ENCODE measurements at regions not wholly inside any gene's neighbourhood (a gene's known extent, or its start where the extent isn't known, plus 50 kb on each side); places are given as distances from the start of the nearest gene placed in this dataset.
"Not testable (repeated sequence)": the region's sequence is repeated elsewhere in the genome, so short reads cannot be mapped to it uniquely, and the experiment has no call there.

GRCh38 chr9:135357863-135358551 is 121.6 kb upstream of the PPP1R26 start:
- TF ChIP-seq, protein P1, sequence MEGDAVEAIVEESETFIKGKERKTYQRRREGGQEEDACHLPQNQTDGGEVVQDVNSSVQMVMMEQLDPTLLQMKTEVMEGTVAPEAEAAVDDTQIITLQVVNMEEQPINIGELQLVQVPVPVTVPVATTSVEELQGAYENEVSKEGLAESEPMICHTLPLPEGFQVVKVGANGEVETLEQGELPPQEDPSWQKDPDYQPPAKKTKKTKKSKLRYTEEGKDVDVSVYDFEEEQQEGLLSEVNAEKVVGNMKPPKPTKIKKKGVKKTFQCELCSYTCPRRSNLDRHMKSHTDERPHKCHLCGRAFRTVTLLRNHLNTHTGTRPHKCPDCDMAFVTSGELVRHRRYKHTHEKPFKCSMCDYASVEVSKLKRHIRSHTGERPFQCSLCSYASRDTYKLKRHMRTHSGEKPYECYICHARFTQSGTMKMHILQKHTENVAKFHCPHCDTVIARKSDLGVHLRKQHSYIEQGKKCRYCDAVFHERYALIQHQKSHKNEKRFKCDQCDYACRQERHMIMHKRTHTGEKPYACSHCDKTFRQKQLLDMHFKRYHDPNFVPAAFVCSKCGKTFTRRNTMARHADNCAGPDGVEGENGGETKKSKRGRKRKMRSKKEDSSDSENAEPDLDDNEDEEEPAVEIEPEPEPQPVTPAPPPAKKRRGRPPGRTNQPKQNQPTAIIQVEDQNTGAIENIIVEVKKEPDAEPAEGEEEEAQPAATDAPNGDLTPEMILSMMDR (IDR thresholded peaks at IDR 0.05 in 4 of 5, conservative IDR thresholded peaks at IDR 0.05 in 1 of 5) = no peak
- TF ChIP-seq POLR2A (IDR thresholded peaks at IDR 0.05) = no peak
- DNase-seq = no peak
- H3K9me3 ChIP-seq = no peaks in the 10 kb centered on the region
- no peak for ATAC-seq
- no peaks in the 10 kb centered on the region for H3K4me1 ChIP-seq
- intact Hi-C loops (cut with DNase I; ENCODE audit: low total_unique reads) (no loop called here), in situ Hi-C loops (cut with MboI; ENCODE audit: low sequenced_read_pairs in 4 of 4) (no loop called here)
- no peak overlapping the region for H3K27ac ChIP-seq
- no peak overlapping the region for H3K4me3 ChIP-seq
- no peaks in the 10 kb centered on the region for H3K36me3 ChIP-seq
- H3K27me3 ChIP-seq = peaks cover 0 to 16% (median 5%) of the 10 kb centered on the region in 3 donors

DNA sequence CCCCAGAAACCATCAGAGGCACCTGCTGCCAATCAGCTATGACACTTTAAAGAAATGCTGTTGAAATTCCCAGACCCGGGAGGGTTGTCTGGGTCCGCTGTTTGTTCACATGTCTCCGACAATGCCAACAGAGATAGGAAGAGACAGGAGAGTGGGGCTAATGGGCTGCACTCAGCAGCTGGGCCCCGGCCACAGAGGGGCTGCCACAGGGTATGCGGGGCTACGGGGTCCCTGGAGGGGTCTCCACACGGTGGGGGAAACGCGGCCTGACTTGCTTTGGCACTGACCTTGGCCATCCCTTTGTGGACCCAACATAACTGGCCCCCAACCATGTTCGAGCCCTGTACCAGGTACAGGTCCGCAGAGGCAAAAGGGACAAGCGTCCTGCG is 121.0 kb upstream of the PPP1R26 start:
- ATAC-seq = no peak
- Histone ChIP-seq H3K27me3 (peaks cover 0 to 16% (median 4%) of the 10 kb centered on the region in 3 donors), H3K4me1 (no peaks in the 10 kb centered on the region), H3K36me3 (no peaks in the 10 kb centered on the region), H3K27ac (no peak overlapping the region), H3K4me3 (no peak overlapping the region), H3K9me3 (no peaks in the 10 kb centered on the region)
- intact Hi-C loops (cut with DNase I; ENCODE audit: low total_unique reads) (no loop called here), in situ Hi-C loops (cut with MboI; ENCODE audit: low sequenced_read_pairs in 4 of 4) (no loop called here)
- no peak for DNase-seq
- TF ChIP-seq POLR2A (IDR thresholded peaks at IDR 0.05) = no peak
- TF ChIP-seq, protein P1 (IDR thresholded peaks at IDR 0.05 in 4 of 5, conservative IDR thresholded peaks at IDR 0.05 in 1 of 5) = no peak

DNA sequence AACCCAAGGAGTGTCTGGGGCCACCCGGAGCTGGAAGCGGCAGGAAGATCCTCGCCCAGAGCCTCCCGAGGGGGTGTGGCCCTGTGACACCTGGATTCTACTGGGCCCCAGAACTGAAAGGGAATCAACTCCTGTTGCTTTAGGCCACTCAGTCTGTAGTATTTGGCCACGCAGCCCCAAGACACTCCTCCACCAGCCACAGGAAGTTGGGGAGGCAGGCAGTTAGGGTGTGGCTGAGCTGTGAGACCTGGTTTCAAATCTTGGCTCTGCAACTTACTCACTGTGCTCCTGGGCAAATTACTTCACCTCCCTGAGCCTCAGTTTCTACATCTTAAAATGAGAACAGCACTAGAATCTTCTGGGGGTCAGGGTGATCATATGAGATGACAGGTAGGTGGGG is 119.8 kb upstream of the PPP1R26 start:
- DNase-seq (no peak), ATAC-seq (no peak)
- H3K9me3 ChIP-seq = no peaks in the 10 kb centered on the region
- no peak overlapping the region for H3K27ac ChIP-seq
- TF ChIP-seq, protein P1 (IDR thresholded peaks at IDR 0.05 in 4 of 5, conservative IDR thresholded peaks at IDR 0.05 in 1 of 5) = no peak
- TF ChIP-seq POLR2A (IDR thresholded peaks at IDR 0.05) = no peak
- peaks cover 0 to 16% (median 4%) of the 10 kb centered on the region in 3 donors for H3K27me3 ChIP-seq
- H3K4me1 ChIP-seq = no peaks in the 10 kb centered on the region
- intact Hi-C loops (cut with DNase I; ENCODE audit: low total_unique reads) = no loop called here
- no peak overlapping the region for H3K4me3 ChIP-seq
- in situ Hi-C loops (cut with MboI; ENCODE audit: low sequenced_read_pairs in 4 of 4) = no loop called here
- H3K36me3 ChIP-seq = no peaks in the 10 kb centered on the region

GRCh38 chr9:135360617-135361016 is 119.0 kb upstream of the PPP1R26 start:
- TF ChIP-seq POLR2A (IDR thresholded peaks at IDR 0.05) = no peak
- TF ChIP-seq, protein P1 (IDR thresholded peaks at IDR 0.05 in 4 of 5, conservative IDR thresholded peaks at IDR 0.05 in 1 of 5) = no peak
- intact Hi-C loops (cut with DNase I; ENCODE audit: low total_unique reads) = no loop called here

GRCh38 chr9:135361668-135362067 is 117.9 kb upstream of the PPP1R26 start:
- H3K4me3 ChIP-seq; ATAC-seq; H3K27ac ChIP-seq; DNase-seq; H3K36me3 ChIP-seq; intact Hi-C loops (cut with DNase I; ENCODE audit: low total_unique reads); H3K9me3 ChIP-seq; H3K4me1 ChIP-seq; in situ Hi-C loops (cut with MboI; ENCODE audit: low sequenced_read_pairs in 4 of 4): not testable (repeated sequence)
- peaks cover 0 to 16% (median 4%) of the 10 kb centered on the region in 3 donors for H3K27me3 ChIP-seq

More at GRCh38 chr9:135360617-135361016, 119.0 kb upstream of the PPP1R26 start:
- DNase-seq (no peak), ATAC-seq (no peak)
- no peaks in the 10 kb centered on the region for H3K36me3 ChIP-seq
- no peak overlapping the region for H3K27ac ChIP-seq
- no peak overlapping the region for H3K4me3 ChIP-seq
- peaks cover 0 to 16% (median 4%) of the 10 kb centered on the region in 3 donors for H3K27me3 ChIP-seq
- in situ Hi-C loops (cut with MboI; ENCODE audit: low sequenced_read_pairs in 4 of 4) = no loop called here
- no peaks in the 10 kb centered on the region for H3K9me3 ChIP-seq
- no peaks in the 10 kb centered on the region for H3K4me1 ChIP-seq

All from gastrocnemius medialis (tissue), 4 donors.